PC-3 (cell line): ENCODE measurements at regions not wholly inside any gene's neighbourhood (a gene's known extent, or its start where the extent isn't known, plus 50 kb on each side); places are given as distances from the start of the nearest gene placed in this dataset.

ENCODE experiments used
- CTCF ChIP-seq: fragments of 300-600 bp; sonication (generic); conservative IDR thresholded peaks from 2 replicates; pipeline ENCODE4 v1.5.1; 2017; ENCODE audit warnings: antibody characterized with exemption, low read depth, mild to moderate bottlenecking, low read length
- EZH2 ChIP-seq: fragments of 300-600 bp; sonication (generic); IDR thresholded peaks from one replicate; pipeline ENCODE4 v1.6.1; 2017; ENCODE audit warnings: antibody characterized with exemption, mild to moderate bottlenecking, low read length; ENCODE audit not compliant: unreplicated experiment
- EZH2phosphoT487 ChIP-seq: fragments of 300-600 bp; sonication (generic); IDR thresholded peaks from 2 replicates; pipeline ENCODE4 v1.6.1; 2018; ENCODE audit warnings: mild to moderate bottlenecking, antibody characterized with exemption, low read length, borderline replicate concordance

- TF ChIP-seq CTCF (no peak), EZH2 (no peak), EZH2phosphoT487 (no peak)
These were observed 319.1 kb downstream of the GPAT3 start for GRCh38 chr4:83855044-83855443.
